B cell (primary cell): ENCODE measurements at regions not wholly inside any gene's neighbourhood (a gene's known extent, or its start where the extent isn't known, plus 50 kb on each side); places are given as distances from the start of the nearest gene placed in this dataset.

Experiments
- ATAC-seq: fragments of 200-7000 bp; cut with Tn5 transposase; one replicate; pipeline ENCODE4 v1.10.0; 2021; ENCODE audit warnings: low read depth, mild to moderate bottlenecking, moderate number of reproducible peaks, moderate library complexity
- CTCF ChIA-PET: fragments of 350-600 bp; sonication (Branson Sonifier 250); formaldehyde crosslinking; loops from one replicate; lab custom pipeline; 2021; ENCODE audit warnings: antibody characterized with exemption, inconsistent platforms; lab: Charles Lee
- POLR2A ChIA-PET: fragments of 350-600 bp; sonication (Branson Sonifier 250); formaldehyde crosslinking; loops from one replicate; lab custom pipeline; 2021; ENCODE audit warnings: antibody characterized with exemption; lab: Charles Lee
- DNase-seq: peaks from one replicate; pipeline ENCODE4 v3.0.0; 2013
- H2AFZ ChIP-seq: 2 replicates; pipeline ENCODE4 v1.6.1; 2012; ENCODE audit warnings: mild to moderate bottlenecking, low read depth, low read length; ENCODE audit not compliant: insufficient read depth, poor library complexity, severe bottlenecking
- H3K27ac ChIP-seq, 2 donors: 1 replicate in 1 of 2; 2 replicates in 1 of 2; pipeline ENCODE4 v1.5.1; 2012 to 2013; ENCODE audit warnings: low read length in 2 of 2, mild to moderate bottlenecking in 2 of 2, moderate library complexity in 1 of 2
- H3K27me3 ChIP-seq, 4 experiments: fragments of 200-600 bp in 1 of 4; sonication (generic) in 1 of 4; replicated peaks in 1 of 4; 1 replicate in 2 of 4; 2 replicates in 2 of 4; pipeline versions ENCODE4 v1.6.1 to v1.7.0; 2013 to 2016; ENCODE audit warnings: low read length in 3 of 4, mild to moderate bottlenecking in 2 of 4, mixed read lengths in 1 of 4, moderate library complexity in 1 of 4; ENCODE audit not compliant: insufficient read depth in 4 of 4, control insufficient read depth in 3 of 4; ENCODE audit errors: control extremely low read depth in 1 of 4
- H3K36me3 ChIP-seq, 2 experiments: replicated peaks in 1 of 2; 1 replicate in 1 of 2; 2 replicates in 1 of 2; pipeline versions ENCODE4 v1.6.1 to v1.7.1; 2013; ENCODE audit warnings: low read length in 1 of 2; ENCODE audit not compliant: insufficient read depth in 2 of 2, control insufficient read depth in 1 of 2; ENCODE audit errors: control extremely low read depth in 1 of 2, extremely low read depth in 1 of 2
- H3K4me1 ChIP-seq, 2 donors: fragments of 200-600 bp in 1 of 2; sonication (generic) in 1 of 2; 1 replicate in 1 of 2; 2 replicates in 1 of 2; pipeline versions ENCODE4 v1.5.1 to v1.6.1; 2013 to 2017; ENCODE audit warnings: low read length in 2 of 2; ENCODE audit not compliant: control insufficient read depth in 2 of 2, insufficient read depth in 2 of 2
- H3K4me2 ChIP-seq: replicated peaks from 2 replicates; pipeline ENCODE3; 2012; ENCODE audit warnings: mild to moderate bottlenecking, low read depth, low read length; ENCODE audit not compliant: poor library complexity, severe bottlenecking
- H3K4me3 ChIP-seq, 5 experiments: fragments of 200-600 bp in 1 of 5; sonication (generic) in 1 of 5; 1 replicate in 3 of 5; 2 replicates in 2 of 5; pipeline versions ENCODE4 v1.5.1 to v1.7.0; 2011 to 2016; ENCODE audit warnings: low read length in 4 of 5, mild to moderate bottlenecking in 4 of 5, low read depth in 2 of 5, control low read depth in 1 of 5, moderate library complexity in 1 of 5; ENCODE audit not compliant: insufficient read depth in 1 of 5; ENCODE audit errors: control extremely low read depth in 1 of 5, extremely low read depth in 1 of 5
- H3K79me2 ChIP-seq: fragments of 200-600 bp; sonication (generic); one replicate; pipeline ENCODE4 v1.6.0; 2016; ENCODE audit warnings: low read length; ENCODE audit not compliant: control insufficient read depth, insufficient read depth
- H3K9ac ChIP-seq: fragments of 200-600 bp; sonication (generic); 2 replicates; pipeline ENCODE4 v1.6.1; 2017; ENCODE audit warnings: mild to moderate bottlenecking, low read length, moderate library complexity
- H3K9me3 ChIP-seq, 3 donors: one replicate each; pipeline versions ENCODE4 v1.6.1 to v1.7.1; 2013; ENCODE audit warnings: low read length in 2 of 3; ENCODE audit not compliant: control insufficient read depth in 2 of 3, insufficient read depth in 1 of 3; ENCODE audit errors: control extremely low read depth in 1 of 3
- H4K20me1 ChIP-seq: 2 replicates; pipeline ENCODE4 v1.6.0; 2012; ENCODE audit warnings: mild to moderate bottlenecking, low read length; ENCODE audit not compliant: insufficient read depth, control insufficient read depth, poor library complexity, severe bottlenecking
- H3K27ac Mint-ChIP-seq: one replicate; pipeline ENCODE4 v1.8.0; 2021; ENCODE audit warnings: mixed read lengths
- H3K27me3 Mint-ChIP-seq: one replicate; pipeline ENCODE4 v1.8.0; 2021; ENCODE audit warnings: mixed read lengths
- H3K4me1 Mint-ChIP-seq: one replicate; pipeline ENCODE4 v1.8.0; 2021; ENCODE audit warnings: mixed read lengths
- H3K4me3 Mint-ChIP-seq: one replicate; pipeline ENCODE4 v1.8.0; 2021; ENCODE audit warnings: mixed read lengths
- H3K9me3 Mint-ChIP-seq: one replicate; pipeline ENCODE4 v1.8.0; 2022; ENCODE audit warnings: mixed read lengths; ENCODE audit not compliant: insufficient read depth
- CTCF ChIP-seq: fragments of 200-600 bp; IDR thresholded peaks from one replicate; pipeline ENCODE4 v1.8.0; 2022; ENCODE audit warnings: antibody characterized with exemption, mild to moderate bottlenecking
- EZH2 ChIP-seq: IDR thresholded peaks from 2 replicates; pipeline ENCODE4 v1.6.1; 2012; ENCODE audit warnings: borderline replicate concordance, low read depth, mild to moderate bottlenecking, moderate library complexity, low read length; ENCODE audit not compliant: insufficient read depth, poor library complexity, severe bottlenecking
- WGBS: methylation state at CpG from one replicate; pipeline ENCODE4 v1.1.5; 2013; ENCODE audit warnings: missing lambda C conversion rate; ENCODE audit not compliant: insufficient coverage; 5-methylcytosine and 5-hydroxymethylcytosine counted together
- intact Hi-C: fragments of 100-400 bp; cut with micrococcal nuclease; formaldehyde crosslinking; loops from one replicate; pipeline ENCODE4 v1.10.0; 2022

- WGBS, result no CpG with 5 or more reads among the region's 1 CpG
- POLR2A ChIA-PET, result no interaction called here
Measured at GRCh38 chr11:37317803-37318202, 719.8 kb upstream of the RAG2 start.

GRCh38 chr11:37313266-37313665 lies 715.2 kb upstream of the RAG2 start:
- Histone ChIP-seq H3K27ac (no peak overlapping the region), H3K4me2 (no peak overlapping the region), H3K9me3 (no peaks in the 10 kb centered on the region), H3K79me2 (no peaks in the 10 kb centered on the region), H3K4me3 (no peak overlapping the region), H3K9ac (no peak overlapping the region), H3K4me1 (no peaks in the 10 kb centered on the region), H2AFZ (no peak overlapping the region), H4K20me1 (no peaks in the 10 kb centered on the region), H3K27me3 (no peaks in the 10 kb centered on the region), H3K36me3 (no peaks in the 10 kb centered on the region)
- no peaks in the 10 kb centered on the region for H3K4me1 Mint-ChIP-seq
- no CpG with 5 or more reads among the region's 2 CpGs for WGBS
- no peak overlapping the region for H3K27ac Mint-ChIP-seq
- no peak overlapping the region for H3K4me3 Mint-ChIP-seq
- ATAC-seq, result no peak
- POLR2A ChIA-PET, result no interaction called here
- no peaks in the 10 kb centered on the region for H3K27me3 Mint-ChIP-seq
- no peak for DNase-seq
- H3K9me3 Mint-ChIP-seq, result peaks cover 12% of the 10 kb centered on the region
- TF ChIP-seq EZH2 (no peak), CTCF (no peak)
- CTCF ChIA-PET, result no interaction called here
- intact Hi-C loops, result no loop called here

More at GRCh38 chr11:37317803-37318202, 719.8 kb upstream of the RAG2 start:
- ATAC-seq, result no peak
- CTCF ChIA-PET, result no interaction called here
- no peaks in the 10 kb centered on the region for H3K36me3 ChIP-seq
- no peaks in the 10 kb centered on the region for H3K9me3 ChIP-seq
- H3K27me3 ChIP-seq, result no peaks in the 10 kb centered on the region
- no peak overlapping the region for H3K4me2 ChIP-seq
- no peak overlapping the region for H3K27ac Mint-ChIP-seq
- no peak overlapping the region for H3K9ac ChIP-seq
- H3K4me3 Mint-ChIP-seq, result no peak overlapping the region
- no peaks in the 10 kb centered on the region for H3K27me3 Mint-ChIP-seq
- TF ChIP-seq EZH2 (no peak), CTCF (no peak)
- no peaks in the 10 kb centered on the region for H3K4me1 Mint-ChIP-seq
- no peak overlapping the region for H2AFZ ChIP-seq
- no peak overlapping the region for H3K4me3 ChIP-seq
- no peak for DNase-seq
- peaks cover 5% of the 10 kb centered on the region for H3K9me3 Mint-ChIP-seq
- H4K20me1 ChIP-seq, result no peaks in the 10 kb centered on the region
- H3K4me1 ChIP-seq, result no peaks in the 10 kb centered on the region
- intact Hi-C loops, result no loop called here
- H3K79me2 ChIP-seq, result no peaks in the 10 kb centered on the region
- no peak overlapping the region for H3K27ac ChIP-seq
